Large intestine (tissue), 3 donors: ENCODE measurements at regions not wholly inside any gene's neighbourhood (a gene's known extent, or its start where the extent isn't known, plus 50 kb on each side); places are given as distances from the start of the nearest gene placed in this dataset.
"Not testable (repeated sequence)": the region's sequence is repeated elsewhere in the genome, so short reads cannot be mapped to it uniquely, and the experiment has no call there.

ENCODE experiments used
- DNase-seq, 2 donors: peaks; one replicate each; pipeline versions ENCODE4 v3.0.0 to v3.0.0-alpha.2; 2013
- H3K27ac ChIP-seq: one replicate; pipeline ENCODE4 v1.5.1; 2013; ENCODE audit warnings: low read length
- H3K27me3 ChIP-seq: 2 replicates; pipeline ENCODE4 v1.6.1; 2013; ENCODE audit warnings: low read length; ENCODE audit not compliant: control insufficient read depth, insufficient read depth
- H3K36me3 ChIP-seq: 2 replicates; pipeline ENCODE4 v1.6.1; 2013; ENCODE audit warnings: low read length; ENCODE audit not compliant: control insufficient read depth, insufficient read depth
- H3K4me1 ChIP-seq: one replicate; pipeline ENCODE4 v1.6.1; 2013; ENCODE audit warnings: low read length; ENCODE audit not compliant: control insufficient read depth, insufficient read depth
- H3K4me3 ChIP-seq: one replicate; pipeline ENCODE4 v1.5.1; 2013; ENCODE audit warnings: low read length
- H3K9me3 ChIP-seq: one replicate; pipeline ENCODE4 v1.6.1; 2013; ENCODE audit warnings: mild to moderate bottlenecking, low read depth, low read length, moderate library complexity; ENCODE audit not compliant: control insufficient read depth
- WGBS: methylation state at CpG from one replicate; pipeline ENCODE4 v1.1.5; 2013; ENCODE audit warnings: low lambda C conversion rate; ENCODE audit not compliant: insufficient coverage; 5-methylcytosine and 5-hydroxymethylcytosine counted together

DNA sequence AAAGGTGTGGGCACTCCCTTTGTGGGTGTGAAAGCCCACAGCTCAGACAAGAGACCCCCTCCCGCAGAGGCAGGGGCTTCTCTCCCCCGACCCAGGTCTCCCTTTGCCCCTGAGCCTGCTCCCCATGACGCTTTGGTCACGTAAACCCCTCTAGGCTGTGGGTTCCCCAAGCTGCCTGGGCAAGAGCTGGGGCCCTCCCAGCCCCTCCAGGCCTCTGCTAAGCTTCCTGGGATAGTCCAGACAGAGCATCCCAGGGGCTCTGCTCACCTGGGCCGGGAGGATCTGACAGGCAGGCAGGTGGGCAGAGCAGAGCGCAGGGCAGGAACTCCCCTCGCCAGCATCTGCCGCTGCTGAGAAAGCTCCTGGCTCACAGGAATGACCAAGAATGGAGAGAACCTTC is 177.3 kb downstream of the BANP start:
- no peak for DNase-seq
- WGBS = 40% methylated on average over 1 of the region's 8 CpGs
- Histone ChIP-seq H3K27me3 (no peaks in the 10 kb centered on the region), H3K27ac (no peak overlapping the region), H3K9me3 (no peaks in the 10 kb centered on the region), H3K4me3 (no peak overlapping the region), H3K4me1 (no peaks in the 10 kb centered on the region), H3K36me3 (no peaks in the 10 kb centered on the region)

DNA sequence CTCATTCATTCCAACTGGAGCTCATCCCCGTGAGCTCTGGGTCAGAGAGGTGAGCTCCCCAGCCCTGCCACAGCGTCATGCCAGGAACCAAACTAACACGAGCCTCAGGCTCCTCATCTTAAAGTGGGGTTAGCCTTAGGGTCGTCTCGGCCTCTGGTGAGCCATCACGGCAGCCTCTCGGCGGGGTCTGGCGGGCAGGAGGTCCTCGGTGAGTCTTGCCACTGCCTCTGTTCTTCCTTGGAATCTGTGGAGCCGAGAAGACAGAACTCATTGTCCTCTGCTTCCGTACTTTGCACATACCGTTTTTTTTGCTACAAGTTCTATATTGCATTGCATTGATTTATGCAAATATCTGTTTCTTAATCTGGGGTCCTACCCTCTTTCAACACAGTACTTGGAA is 177.9 kb downstream of the BANP start:
- not testable (repeated sequence) for H3K27me3 ChIP-seq, H3K4me3 ChIP-seq, H3K36me3 ChIP-seq, H3K4me1 ChIP-seq, H3K9me3 ChIP-seq, H3K27ac ChIP-seq, DNase-seq
- no CpG with 5 or more reads among the region's 13 CpGs for WGBS

DNA sequence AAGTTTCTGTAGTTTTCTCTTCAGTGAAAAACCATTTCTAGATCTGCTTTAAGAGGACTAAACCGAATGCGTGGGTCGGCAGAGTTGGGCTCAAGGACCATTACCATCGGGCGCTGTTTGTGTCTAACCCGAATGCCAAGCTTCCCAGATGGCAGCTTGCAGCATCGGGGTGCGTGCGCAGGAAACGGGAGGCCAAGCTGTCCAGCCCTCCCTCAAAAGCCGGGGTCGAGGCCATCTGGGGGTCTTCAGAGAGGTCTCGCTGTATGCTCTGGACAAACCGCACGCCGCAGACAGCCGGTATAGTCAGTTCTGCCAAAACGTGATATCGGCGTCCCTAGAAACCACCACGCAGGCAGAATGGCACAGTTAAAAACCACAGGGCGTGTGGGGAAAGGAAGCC is 178.8 kb downstream of the BANP start:
- no peaks in the 10 kb centered on the region for H3K27me3 ChIP-seq
- H3K27ac ChIP-seq = no peak overlapping the region
- H3K4me1 ChIP-seq = no peaks in the 10 kb centered on the region
- no peaks in the 10 kb centered on the region for H3K36me3 ChIP-seq
- no peaks in the 10 kb centered on the region for H3K9me3 ChIP-seq
- WGBS = no CpG with 5 or more reads among the region's 22 CpGs
- no peak for DNase-seq
- no peak overlapping the region for H3K4me3 ChIP-seq

DNA sequence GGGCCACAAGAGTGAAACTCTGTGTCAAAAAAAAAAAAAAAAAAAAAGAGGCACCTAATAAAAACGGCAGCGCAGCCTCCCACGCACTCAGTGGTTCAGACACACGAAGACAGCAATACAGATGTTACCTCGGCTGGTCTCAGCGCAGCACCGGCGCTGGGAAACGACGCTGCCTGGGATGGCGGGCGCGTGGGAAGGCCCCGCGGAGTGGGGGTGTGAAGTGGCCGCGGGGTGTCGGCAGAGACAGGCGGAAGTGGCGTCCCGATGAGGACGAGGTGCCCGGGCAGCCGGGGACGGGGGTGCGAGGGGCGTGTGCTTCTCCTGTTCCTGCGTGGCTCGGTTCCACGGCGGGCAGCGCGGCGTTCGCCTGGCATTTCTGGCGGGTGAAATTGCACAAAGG is 179.4 kb downstream of the BANP start:
- Histone ChIP-seq H3K27ac (no peak overlapping the region), H3K36me3 (no peaks in the 10 kb centered on the region), H3K4me1 (no peaks in the 10 kb centered on the region), H3K9me3 (no peaks in the 10 kb centered on the region), H3K4me3 (no peak overlapping the region), H3K27me3 (no peaks in the 10 kb centered on the region)
- WGBS = no CpG with 5 or more reads among the region's 36 CpGs
- DNase-seq = no peak

DNA sequence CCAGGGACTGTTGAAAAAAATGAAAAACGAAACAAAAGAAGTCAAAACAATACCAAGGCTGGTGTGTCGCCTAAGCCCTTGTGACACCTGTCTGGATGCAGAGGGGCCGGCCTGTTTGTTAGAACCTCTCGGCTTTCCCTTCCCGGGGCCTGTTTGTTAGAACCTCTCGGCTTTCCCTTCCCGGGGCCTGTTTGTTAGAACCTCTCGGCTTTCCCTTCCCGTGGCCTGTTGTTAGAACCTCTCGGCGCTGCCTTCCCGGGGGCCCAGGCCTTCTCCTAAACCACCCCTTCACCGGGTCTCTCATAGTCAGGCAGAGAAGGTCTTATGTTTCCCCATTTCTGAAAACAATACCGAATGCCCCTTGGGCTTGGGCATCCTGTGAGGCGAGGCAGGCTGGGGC is 180.0 kb downstream of the BANP start:
- Histone ChIP-seq H3K27me3 (no peaks in the 10 kb centered on the region), H3K9me3 (no peaks in the 10 kb centered on the region), H3K4me1 (no peaks in the 10 kb centered on the region), H3K4me3 (no peak overlapping the region), H3K36me3 (no peaks in the 10 kb centered on the region), H3K27ac (no peak overlapping the region)
- 75% methylated on average over 3 of the region's 15 CpGs for WGBS
- no peak for DNase-seq

DNA sequence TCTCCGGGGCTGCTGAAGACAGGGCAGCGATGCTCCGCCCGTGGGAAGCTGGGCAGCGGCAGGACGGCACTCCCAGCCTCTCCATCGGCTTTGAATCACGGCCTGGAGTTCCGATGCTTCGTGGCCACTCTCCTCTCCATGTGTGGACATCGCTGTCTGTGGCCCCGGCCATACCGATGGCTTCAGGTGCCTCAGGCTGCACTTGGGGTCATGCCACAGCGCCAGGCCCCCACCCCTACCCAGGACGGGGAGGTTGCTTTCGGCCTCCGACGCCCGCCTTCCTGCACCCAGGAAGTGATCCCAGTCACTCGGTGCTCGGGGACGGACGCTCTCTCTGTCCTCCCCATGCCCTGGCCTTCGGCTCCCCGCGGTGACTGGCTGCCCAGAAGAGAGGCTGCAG is 180.7 kb downstream of the BANP start:
- Histone ChIP-seq H3K36me3 (no peaks in the 10 kb centered on the region), H3K9me3 (no peaks in the 10 kb centered on the region), H3K4me3 (no peak overlapping the region), H3K27ac (no peak overlapping the region), H3K4me1 (no peaks in the 10 kb centered on the region), H3K27me3 (no peaks in the 10 kb centered on the region)
- DNase-seq = no peak
- WGBS = no CpG with 5 or more reads among the region's 26 CpGs

DNA sequence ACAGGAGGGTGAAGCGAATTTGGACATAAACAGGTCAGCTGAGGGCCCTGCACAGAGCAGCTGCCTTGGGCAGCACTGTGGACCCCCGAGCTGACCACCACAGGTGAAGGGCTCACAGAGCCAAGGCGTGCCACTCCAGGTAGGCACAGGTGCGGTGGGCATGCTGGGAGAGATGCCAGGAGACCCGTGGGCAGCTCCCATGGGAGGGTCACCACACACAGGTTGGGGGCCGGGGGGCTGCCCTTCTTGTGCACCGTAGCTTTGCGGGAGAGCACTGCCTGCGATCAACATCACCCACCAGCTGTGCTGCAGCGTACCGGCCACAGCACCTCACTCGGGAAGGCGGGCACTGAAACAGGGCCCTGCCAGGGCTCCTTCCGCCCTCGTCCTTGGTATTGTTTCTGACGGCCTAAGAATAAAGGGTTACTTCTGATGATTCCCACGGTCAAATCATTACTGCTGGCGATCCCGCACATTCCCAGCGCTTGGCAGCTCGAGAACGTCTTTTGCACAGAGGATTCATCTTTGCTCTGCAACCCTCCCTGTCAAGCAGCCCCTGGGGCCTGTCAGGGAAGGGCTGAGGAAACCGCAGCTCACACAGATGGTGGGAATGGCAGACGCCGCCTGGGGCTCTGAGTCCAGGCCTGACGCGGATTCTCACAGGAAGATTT is 181.7 kb downstream of the BANP start:
- DNase-seq = no peak
- Histone ChIP-seq H3K27me3 (no peaks in the 10 kb centered on the region), H3K9me3 (no peaks in the 10 kb centered on the region), H3K36me3 (no peaks in the 10 kb centered on the region), H3K4me3 (no peak overlapping the region), H3K4me1 (no peaks in the 10 kb centered on the region), H3K27ac (no peak overlapping the region)
- WGBS = 83% methylated on average over 4 of the region's 27 CpGs

DNA sequence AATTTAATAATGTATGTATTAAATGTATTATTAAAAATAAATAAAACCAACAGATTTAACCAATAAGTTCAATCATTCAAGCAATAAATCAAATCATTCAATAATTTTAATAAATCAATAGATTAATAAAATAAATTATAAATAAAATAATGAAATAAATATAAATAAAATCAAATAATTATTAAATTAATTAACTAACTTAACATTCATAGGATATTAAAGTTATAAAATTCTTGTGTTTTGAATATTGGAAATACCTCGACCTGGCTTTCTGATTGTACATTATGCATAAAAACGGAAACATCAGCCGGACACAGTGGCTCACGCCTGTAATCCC is 182.2 kb downstream of the BANP start:
- Histone ChIP-seq H3K27ac (no peak overlapping the region), H3K36me3 (no peaks in the 10 kb centered on the region), H3K4me1 (no peaks in the 10 kb centered on the region), H3K27me3 (no peaks in the 10 kb centered on the region), H3K4me3 (no peak overlapping the region), H3K9me3 (no peaks in the 10 kb centered on the region)
- WGBS = no CpG with 5 or more reads among the region's 4 CpGs
- no peak for DNase-seq

DNA sequence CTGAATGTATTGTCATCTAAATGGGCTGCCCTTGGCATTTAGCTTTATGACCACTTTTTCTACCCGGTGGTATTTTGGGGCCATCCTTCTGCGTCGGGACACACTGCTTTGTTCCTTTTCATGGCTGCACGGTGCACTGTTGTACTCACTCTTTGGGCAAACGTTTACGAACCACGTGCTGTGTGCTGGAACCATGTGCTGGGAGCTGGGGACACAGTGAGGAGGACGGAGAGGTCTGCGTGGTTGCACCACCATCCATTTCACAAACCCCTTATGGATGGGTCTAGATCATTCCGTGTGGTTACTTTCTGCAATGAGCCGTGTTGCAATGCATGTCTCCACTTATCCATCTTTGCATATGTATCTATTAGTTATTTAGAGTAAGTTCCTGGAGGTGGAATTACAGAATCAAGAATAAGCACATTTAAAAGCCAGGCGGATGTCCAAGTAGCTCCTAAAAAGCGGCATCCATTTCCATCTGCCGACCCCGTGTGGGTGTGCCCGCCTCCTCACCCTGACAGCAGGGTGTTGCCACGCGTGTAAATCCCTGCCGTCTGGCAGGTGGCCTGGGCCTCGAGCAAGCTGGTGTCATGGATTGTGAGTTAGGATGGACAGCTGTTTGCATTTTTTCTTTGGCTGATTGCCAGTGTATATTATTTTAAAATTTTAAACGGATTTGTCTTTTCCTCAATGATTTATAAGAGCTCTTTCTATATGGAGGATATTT is 183.1 kb downstream of the BANP start:
- not testable (repeated sequence) for H3K27ac ChIP-seq, H3K27me3 ChIP-seq, H3K4me1 ChIP-seq, H3K4me3 ChIP-seq, H3K9me3 ChIP-seq, H3K36me3 ChIP-seq, DNase-seq
- 93% methylated on average over 3 of the region's 21 CpGs for WGBS

DNA sequence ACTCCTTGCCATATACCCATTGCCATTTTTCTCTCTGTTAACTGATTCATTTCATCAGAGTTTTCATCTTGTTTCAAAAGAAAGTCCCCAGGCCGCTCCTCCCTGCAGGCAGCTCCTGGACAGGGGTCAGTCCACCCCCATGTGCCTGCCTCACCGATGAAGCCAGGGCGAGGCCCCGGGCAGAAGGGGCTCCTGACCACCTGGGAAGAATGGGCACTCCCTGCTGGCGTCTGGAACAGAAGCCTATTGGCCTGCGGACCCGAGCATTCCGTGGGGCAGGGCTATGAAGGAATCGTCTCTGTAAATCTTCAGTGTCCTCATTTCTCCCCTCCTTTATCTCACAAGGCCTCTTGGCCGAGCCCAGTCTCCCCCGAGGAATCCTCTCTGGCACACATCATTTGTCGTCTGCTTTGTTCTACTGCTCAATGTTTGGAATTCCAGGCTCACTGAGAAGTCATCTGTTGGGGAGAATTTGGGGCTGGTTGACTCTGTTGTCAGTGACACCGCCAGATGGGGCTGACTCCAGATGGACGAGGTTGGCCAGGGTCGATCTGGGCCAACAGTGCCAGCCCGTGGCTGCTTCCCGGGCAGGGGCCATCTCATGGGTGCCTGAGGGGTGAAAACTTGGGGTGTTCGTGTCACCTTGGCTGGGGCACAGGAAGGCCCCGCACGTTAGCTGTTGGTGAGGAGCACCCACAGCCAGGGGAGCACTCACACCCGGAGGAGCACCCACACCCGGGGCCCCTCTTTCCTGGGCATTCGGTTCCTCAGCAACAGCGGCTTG is 183.9 kb downstream of the BANP start:
- not testable (repeated sequence) for DNase-seq, H3K4me3 ChIP-seq, H3K27me3 ChIP-seq, H3K4me1 ChIP-seq, H3K36me3 ChIP-seq, H3K27ac ChIP-seq, H3K9me3 ChIP-seq
- no CpG with 5 or more reads among the region's 24 CpGs for WGBS
